Chondrocyte (in vitro differentiated cells): ENCODE measurements at regions not wholly inside any gene's neighbourhood (a gene's known extent, or its start where the extent isn't known, plus 50 kb on each side); places are given as distances from the start of the nearest gene placed in this dataset.

Experiments
- DNase-seq: peaks from one replicate; pipeline ENCODE4 v3.0.0; 2021; ENCODE audit warnings: mixed read lengths, low spot score
- H3K27ac Mint-ChIP-seq: one replicate; pipeline ENCODE4 v1.8.0; 2021; ENCODE audit warnings: mild to moderate bottlenecking, moderate library complexity, mixed read lengths; ENCODE audit not compliant: unreplicated experiment
- H3K27me3 Mint-ChIP-seq: 2 replicates; pipeline ENCODE4 v1.8.0; 2021; ENCODE audit warnings: low read depth, mixed read lengths
- H3K36me3 Mint-ChIP-seq: 2 replicates; pipeline ENCODE4 v1.8.0; 2021; ENCODE audit warnings: low read depth, mixed read lengths
- H3K4me1 Mint-ChIP-seq: 2 replicates; pipeline ENCODE4 v1.8.0; 2021; ENCODE audit warnings: low read depth, mild to moderate bottlenecking, mixed read lengths
- H3K4me3 Mint-ChIP-seq: one replicate; pipeline ENCODE4 v1.8.0; 2021; ENCODE audit warnings: mild to moderate bottlenecking, moderate library complexity, mixed read lengths; ENCODE audit not compliant: unreplicated experiment
- H3K9me3 Mint-ChIP-seq: 2 replicates; pipeline ENCODE4 v1.8.0; 2021; ENCODE audit warnings: low read depth, mixed read lengths
- CTCF ChIP-seq: fragments of 200-600 bp; sonication (generic); IDR thresholded peaks from 2 replicates; pipeline ENCODE4 v1.5.0; 2021; ENCODE audit warnings: antibody characterized with exemption, mild to moderate bottlenecking, moderate library complexity

GRCh38 chr13:71949441-71949840 is 82.4 kb upstream of the DACH1 start:
- no peak for DNase-seq
- TF ChIP-seq CTCF, result no peak
- H3K36me3 Mint-ChIP-seq, result no peaks in the 10 kb centered on the region
- H3K27me3 Mint-ChIP-seq, result peaks cover 2% of the 10 kb centered on the region
- H3K4me3 Mint-ChIP-seq, result no peak overlapping the region
- H3K9me3 Mint-ChIP-seq, result peaks cover 2% of the 10 kb centered on the region
- no peak overlapping the region for H3K27ac Mint-ChIP-seq
- no peaks in the 10 kb centered on the region for H3K4me1 Mint-ChIP-seq

DNA sequence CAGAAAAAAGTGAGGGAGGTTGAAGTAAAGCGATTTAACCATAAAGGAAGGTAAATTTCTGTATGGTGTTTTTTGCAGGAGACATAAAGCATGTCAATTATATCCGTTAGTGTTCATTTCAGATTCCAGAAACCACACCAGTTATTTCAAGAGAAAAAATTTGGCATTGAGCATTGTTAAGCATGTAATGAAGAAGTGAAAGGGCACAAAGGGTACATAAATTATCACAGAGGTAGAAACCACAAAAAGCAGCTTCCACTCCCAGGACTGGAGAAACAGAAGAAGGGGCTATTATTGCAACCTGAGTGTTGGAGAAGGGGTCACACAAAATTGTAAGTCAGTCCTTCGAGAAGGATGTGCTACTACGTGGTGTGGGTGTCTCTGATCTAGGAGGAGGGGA is 72.2 kb upstream of the DACH1 start:
- peaks cover 7% of the 10 kb centered on the region for H3K27me3 Mint-ChIP-seq
- H3K4me1 Mint-ChIP-seq, result no peaks in the 10 kb centered on the region
- H3K27ac Mint-ChIP-seq, result no peak overlapping the region
- DNase-seq, result no peak
- H3K4me3 Mint-ChIP-seq, result no peak overlapping the region
- H3K9me3 Mint-ChIP-seq, result no peaks in the 10 kb centered on the region
- TF ChIP-seq CTCF, result no peak
- no peaks in the 10 kb centered on the region for H3K36me3 Mint-ChIP-seq

- H3K9me3 Mint-ChIP-seq, result no peaks in the 10 kb centered on the region
- H3K27ac Mint-ChIP-seq, result no peak overlapping the region
- no peak overlapping the region for H3K4me3 Mint-ChIP-seq
- H3K27me3 Mint-ChIP-seq, result peaks cover 3% of the 10 kb centered on the region
- no peak for DNase-seq
- H3K4me1 Mint-ChIP-seq, result no peaks in the 10 kb centered on the region
- no peak for TF ChIP-seq CTCF
- no peaks in the 10 kb centered on the region for H3K36me3 Mint-ChIP-seq
Measured at GRCh38 chr13:71935166-71935840, 68.3 kb upstream of the DACH1 start.

GRCh38 chr13:71924931-71925330 is 57.9 kb upstream of the DACH1 start:
- Mint-ChIP-seq H3K27ac (no peak overlapping the region), H3K9me3 (no peaks in the 10 kb centered on the region), H3K36me3 (no peaks in the 10 kb centered on the region), H3K27me3 (peaks cover 4% of the 10 kb centered on the region), H3K4me3 (no peak overlapping the region), H3K4me1 (no peaks in the 10 kb centered on the region)
- no peak for DNase-seq
- no peak for TF ChIP-seq CTCF

- Mint-ChIP-seq H3K27ac (no peak overlapping the region), H3K9me3 (no peaks in the 10 kb centered on the region), H3K27me3 (no peaks in the 10 kb centered on the region), H3K4me1 (no peaks in the 10 kb centered on the region), H3K36me3 (no peaks in the 10 kb centered on the region), H3K4me3 (no peak overlapping the region)
- no peak for TF ChIP-seq CTCF
- no peak for DNase-seq
Measured at GRCh38 chr13:71922194-71922593, 55.2 kb upstream of the DACH1 start.
